GM21528 (cell line): ENCODE measurements at regions not wholly inside any gene's neighbourhood (a gene's known extent, or its start where the extent isn't known, plus 50 kb on each side); places are given as distances from the start of the nearest gene placed in this dataset.
"Not testable (repeated sequence)": the region's sequence is repeated elsewhere in the genome, so short reads cannot be mapped to it uniquely, and the experiment has no call there.

ENCODE experiments used
- ATAC-seq: cut with Tn5 transposase; IDR thresholded peaks from one replicate; pipeline ENCODE4 v1.9.1; 2021; ENCODE audit warnings: mild to moderate bottlenecking, moderate library complexity; ENCODE audit not compliant: unreplicated experiment, low FRiP score

GRCh38 chr13:63490149-63490548 is 2074.5 kb upstream of the PCDH20 start:
- no peak for ATAC-seq

GRCh38 chr13:63481334-63481733 is 2065.7 kb upstream of the PCDH20 start:
- no peak for ATAC-seq

GRCh38 chr13:63472711-63473110 is 2057.1 kb upstream of the PCDH20 start:
- no peak for ATAC-seq

GRCh38 chr13:63463782-63464610 is 2048.3 kb upstream of the PCDH20 start:
- ATAC-seq = no peak

- no peak for ATAC-seq
Observed at GRCh38 chr13:63460462-63461090, 2044.9 kb upstream of the PCDH20 start.

GRCh38 chr13:63457186-63457585 is 2041.5 kb upstream of the PCDH20 start:
- ATAC-seq = no peak

- ATAC-seq = no peak
Observed at GRCh38 chr13:63455938-63456337, 2040.3 kb upstream of the PCDH20 start.

GRCh38 chr13:63449550-63449949 is 2033.9 kb upstream of the PCDH20 start:
- no peak for ATAC-seq

GRCh38 chr13:63448692-63449091 is 2033.0 kb upstream of the PCDH20 start:
- no peak for ATAC-seq

- ATAC-seq = no peak
Observed at GRCh38 chr13:63446329-63446728, 2030.7 kb upstream of the PCDH20 start.

GRCh38 chr13:63444225-63444624 is 2028.6 kb upstream of the PCDH20 start:
- ATAC-seq = not testable (repeated sequence)

- ATAC-seq = no peak
Observed at GRCh38 chr13:63438951-63439350, 2023.3 kb upstream of the PCDH20 start.

GRCh38 chr13:63436325-63436668 is 2020.6 kb upstream of the PCDH20 start:
- ATAC-seq = no peak

- no peak for ATAC-seq
Observed at GRCh38 chr13:63435667-63436324, 2020.1 kb upstream of the PCDH20 start.

- no peak for ATAC-seq
Observed at GRCh38 chr13:63433546-63434150, 2018.0 kb upstream of the PCDH20 start.

GRCh38 chr13:63427170-63427569 is 2011.5 kb upstream of the PCDH20 start:
- ATAC-seq = no peak

GRCh38 chr13:63425131-63425530 is 2009.5 kb upstream of the PCDH20 start:
- no peak for ATAC-seq

- no peak for ATAC-seq
Observed at GRCh38 chr13:63421123-63421522, 2005.5 kb upstream of the PCDH20 start.

GRCh38 chr13:63420685-63421084 is 2005.0 kb upstream of the PCDH20 start:
- no peak for ATAC-seq

- no peak for ATAC-seq
Observed at GRCh38 chr13:63414247-63414646, 1998.6 kb upstream of the PCDH20 start.

- ATAC-seq = no peak
Observed at GRCh38 chr13:63409791-63410351, 1994.2 kb upstream of the PCDH20 start.
